CD8-positive, alpha-beta memory T cell (primary cell): ENCODE measurements at regions not wholly inside any gene's neighbourhood (a gene's known extent, or its start where the extent isn't known, plus 50 kb on each side); places are given as distances from the start of the nearest gene placed in this dataset.

Experiments
- CTCF ChIA-PET: fragments of 350-600 bp; sonication (Branson Sonifier 250); formaldehyde crosslinking; loops from one replicate; lab custom pipeline; 2021; ENCODE audit warnings: antibody characterized with exemption; lab: Charles Lee
- POLR2A ChIA-PET: fragments of 350-600 bp; sonication (Branson Sonifier 250); formaldehyde crosslinking; loops from one replicate; lab custom pipeline; 2021; ENCODE audit warnings: antibody characterized with exemption; lab: Charles Lee
- DNase-seq, 5 donors: peaks; one replicate each; pipeline versions ENCODE4 v3.0.0 to v3.0.0-alpha.2; 2020 to 2022; ENCODE audit warnings: mixed read lengths in 1 of 5
- H3K27ac ChIP-seq: one replicate; pipeline ENCODE4 v1.7.0; 2013; ENCODE audit warnings: low read depth, mild to moderate bottlenecking, low read length, moderate library complexity
- H3K27me3 ChIP-seq: 2 replicates; pipeline ENCODE4 v1.7.0; 2013; ENCODE audit warnings: low read length, mild to moderate bottlenecking; ENCODE audit not compliant: insufficient read depth, poor library complexity, severe bottlenecking
- H3K36me3 ChIP-seq: 2 replicates; pipeline ENCODE4 v1.7.0; 2013; ENCODE audit warnings: mild to moderate bottlenecking, low read length, moderate library complexity; ENCODE audit not compliant: insufficient read depth
- H3K4me1 ChIP-seq: 2 replicates; pipeline ENCODE4 v1.7.0; 2013; ENCODE audit warnings: mild to moderate bottlenecking, low read length, moderate library complexity; ENCODE audit not compliant: insufficient read depth
- H3K4me3 ChIP-seq: 2 replicates; pipeline ENCODE4 v1.7.0; 2013; ENCODE audit warnings: mild to moderate bottlenecking, low read length
- H3K9me3 ChIP-seq: 2 replicates; pipeline ENCODE4 v1.7.0; 2013; ENCODE audit warnings: mild to moderate bottlenecking, low read length
- H3K27ac Mint-ChIP-seq, 8 donors: one replicate each; pipeline ENCODE4 v1.8.0; 2020 to 2021; ENCODE audit warnings: mixed read lengths in 8 of 8, mild to moderate bottlenecking in 6 of 8, inconsistent platforms in 3 of 8, moderate library complexity in 3 of 8
- H3K27me3 Mint-ChIP-seq, 2 donors: one replicate each; pipeline ENCODE4 v1.8.0; 2020 to 2021; ENCODE audit warnings: mixed read lengths in 2 of 2, mild to moderate bottlenecking in 1 of 2, moderate library complexity in 1 of 2
- H3K36me3 Mint-ChIP-seq, 3 donors: one replicate each; pipeline ENCODE4 v1.8.0; 2020 to 2021; ENCODE audit warnings: mixed read lengths in 3 of 3, inconsistent platforms in 1 of 3, mild to moderate bottlenecking in 1 of 3
- H3K4me1 Mint-ChIP-seq, 3 donors: one replicate each; pipeline ENCODE4 v1.8.0; 2020 to 2021; ENCODE audit warnings: mixed read lengths in 3 of 3, inconsistent platforms in 1 of 3, mild to moderate bottlenecking in 1 of 3
- H3K4me3 Mint-ChIP-seq, 7 donors: one replicate each; pipeline ENCODE4 v1.8.0; 2020 to 2021; ENCODE audit warnings: mixed read lengths in 7 of 7, mild to moderate bottlenecking in 6 of 7, moderate library complexity in 4 of 7, inconsistent platforms in 2 of 7
- H3K9me3 Mint-ChIP-seq, 5 donors: one replicate each; pipeline ENCODE4 v1.8.0; 2020 to 2022; ENCODE audit warnings: mixed read lengths in 5 of 5, mild to moderate bottlenecking in 3 of 5, moderate library complexity in 2 of 5, inconsistent platforms in 1 of 5

GRCh38 chr6:15080895-15081294, 165.0 kb upstream of the JARID2 start:
- H3K36me3 Mint-ChIP-seq: no peaks in the 10 kb centered on the region
- H3K9me3 Mint-ChIP-seq: no peaks in the 10 kb centered on the region
- no peak overlapping the region for H3K4me3 Mint-ChIP-seq
- H3K4me1 ChIP-seq: peaks cover 3% of the 10 kb centered on the region
- H3K27ac Mint-ChIP-seq: no peak overlapping the region
- ChIA-PET POLR2A (no interaction called here), CTCF (no interaction called here)
- no peaks in the 10 kb centered on the region for H3K36me3 ChIP-seq
- no peaks in the 10 kb centered on the region for H3K9me3 ChIP-seq
- H3K27me3 ChIP-seq: no peaks in the 10 kb centered on the region
- no peaks in the 10 kb centered on the region for H3K4me1 Mint-ChIP-seq
- DNase-seq: no peak
- peak overlapping the region; percentile 5 for H3K27ac ChIP-seq
- no peak overlapping the region for H3K4me3 ChIP-seq
- peaks cover 6 to 13% of the 10 kb centered on the region in 2 donors for H3K27me3 Mint-ChIP-seq

GRCh38 chr6:15081447-15081846, 164.4 kb upstream of the JARID2 start:
- H3K4me3 Mint-ChIP-seq: no peak overlapping the region
- Histone ChIP-seq H3K9me3 (no peaks in the 10 kb centered on the region), H3K4me1 (peaks cover 3% of the 10 kb centered on the region), H3K36me3 (no peaks in the 10 kb centered on the region), H3K4me3 (no peak overlapping the region), H3K27me3 (no peaks in the 10 kb centered on the region), H3K27ac (peak overlapping the region; percentile 5)
- peaks cover 6 to 13% of the 10 kb centered on the region in 2 donors for H3K27me3 Mint-ChIP-seq
- POLR2A ChIA-PET: no interaction called here
- H3K4me1 Mint-ChIP-seq: no peaks in the 10 kb centered on the region
- H3K27ac Mint-ChIP-seq: peak overlapping the region in 1 of 8 donors; percentile 54
- H3K36me3 Mint-ChIP-seq: no peaks in the 10 kb centered on the region
- CTCF ChIA-PET: no interaction called here
- no peaks in the 10 kb centered on the region for H3K9me3 Mint-ChIP-seq
- DNase-seq: no peak

- Mint-ChIP-seq H3K4me1 (no peaks in the 10 kb centered on the region), H3K4me3 (no peak overlapping the region), H3K27ac (no peak overlapping the region), H3K36me3 (no peaks in the 10 kb centered on the region), H3K27me3 (peaks cover 0 to 9% of the 10 kb centered on the region in 2 donors), H3K9me3 (no peaks in the 10 kb centered on the region)
- Histone ChIP-seq H3K4me3 (no peak overlapping the region), H3K27ac (no peak overlapping the region), H3K4me1 (no peaks in the 10 kb centered on the region), H3K36me3 (no peaks in the 10 kb centered on the region), H3K27me3 (no peaks in the 10 kb centered on the region), H3K9me3 (no peaks in the 10 kb centered on the region)
- no peak for DNase-seq
- ChIA-PET CTCF (no interaction called here), POLR2A (no interaction called here)
These were observed 163.2 kb upstream of the JARID2 start for GRCh38 chr6:15082708-15083107.

- no peaks in the 10 kb centered on the region for H3K9me3 ChIP-seq
- H3K27me3 Mint-ChIP-seq: no peaks in the 10 kb centered on the region
These were observed 159.3 kb upstream of the JARID2 start for GRCh38 chr6:15086348-15087158.

GRCh38 chr6:15087186-15087589, 158.7 kb upstream of the JARID2 start:
- Mint-ChIP-seq H3K4me1 (no peaks in the 10 kb centered on the region), H3K27me3 (no peaks in the 10 kb centered on the region), H3K9me3 (no peaks in the 10 kb centered on the region), H3K4me3 (no peak overlapping the region), H3K27ac (no peak overlapping the region), H3K36me3 (no peaks in the 10 kb centered on the region)
- Histone ChIP-seq H3K27me3 (no peaks in the 10 kb centered on the region), H3K36me3 (no peaks in the 10 kb centered on the region), H3K9me3 (no peaks in the 10 kb centered on the region), H3K4me1 (no peaks in the 10 kb centered on the region), H3K4me3 (peak overlapping the region; percentile 10), H3K27ac (peak overlapping the region; percentile 88)
- POLR2A ChIA-PET: no interaction called here
- DNase-seq: no peak
- CTCF ChIA-PET: no interaction called here

More at GRCh38 chr6:15086348-15087158, 159.3 kb upstream of the JARID2 start:
- no peak overlapping the region for H3K4me3 Mint-ChIP-seq
- no peaks in the 10 kb centered on the region for H3K27me3 ChIP-seq
- ChIA-PET CTCF (no interaction called here), POLR2A (no interaction called here)
- DNase-seq: no peak
- no peaks in the 10 kb centered on the region for H3K36me3 Mint-ChIP-seq
- H3K27ac Mint-ChIP-seq: peak overlapping the region in 1 of 8 donors; percentile 58
- H3K27ac ChIP-seq: peak overlapping the region; percentile 88
- H3K4me1 Mint-ChIP-seq: no peaks in the 10 kb centered on the region
- no peaks in the 10 kb centered on the region for H3K36me3 ChIP-seq
- no peaks in the 10 kb centered on the region for H3K9me3 Mint-ChIP-seq
- H3K4me3 ChIP-seq: no peak overlapping the region
- no peaks in the 10 kb centered on the region for H3K4me1 ChIP-seq

- no peak overlapping the region for H3K4me3 Mint-ChIP-seq
- no peak for DNase-seq
- Histone ChIP-seq H3K27ac (peak overlapping the region; percentile 88), H3K36me3 (no peaks in the 10 kb centered on the region), H3K4me1 (no peaks in the 10 kb centered on the region), H3K9me3 (no peaks in the 10 kb centered on the region), H3K27me3 (no peaks in the 10 kb centered on the region), H3K4me3 (no peak overlapping the region)
- ChIA-PET POLR2A (no interaction called here), CTCF (no interaction called here)
- no peaks in the 10 kb centered on the region for H3K4me1 Mint-ChIP-seq
- no peaks in the 10 kb centered on the region for H3K9me3 Mint-ChIP-seq
- H3K27ac Mint-ChIP-seq: no peak overlapping the region
- H3K36me3 Mint-ChIP-seq: no peaks in the 10 kb centered on the region
- H3K27me3 Mint-ChIP-seq: peaks cover 0 to 7% of the 10 kb centered on the region in 2 donors
These were observed 156.8 kb upstream of the JARID2 start for GRCh38 chr6:15088904-15089568.

- H3K9me3 Mint-ChIP-seq: no peaks in the 10 kb centered on the region
- H3K27ac Mint-ChIP-seq: no peak overlapping the region
- Histone ChIP-seq H3K4me1 (no peaks in the 10 kb centered on the region), H3K4me3 (no peak overlapping the region), H3K27me3 (no peaks in the 10 kb centered on the region), H3K36me3 (no peaks in the 10 kb centered on the region), H3K9me3 (no peaks in the 10 kb centered on the region), H3K27ac (peak overlapping the region; percentile 88)
- H3K27me3 Mint-ChIP-seq: peaks cover 0 to 7% of the 10 kb centered on the region in 2 donors
- H3K4me1 Mint-ChIP-seq: no peaks in the 10 kb centered on the region
- H3K36me3 Mint-ChIP-seq: no peaks in the 10 kb centered on the region
- no peak overlapping the region for H3K4me3 Mint-ChIP-seq
- ChIA-PET CTCF (interaction anchor here (1.0 kb wide), 1 partner anchor 1154 kb away, joined by 3 read pairs; no protein-coding TSS in a partner anchor), POLR2A (no interaction called here)
- no peak for DNase-seq
These were observed 156.2 kb upstream of the JARID2 start for GRCh38 chr6:15089569-15090144.

GRCh38 chr6:15090145-15090579, 155.7 kb upstream of the JARID2 start:
- no peak for DNase-seq
- H3K4me1 Mint-ChIP-seq: no peaks in the 10 kb centered on the region
- POLR2A ChIA-PET: no interaction called here
- H3K4me3 Mint-ChIP-seq: no peak overlapping the region
- Histone ChIP-seq H3K27ac (peak overlapping the region; percentile 88), H3K4me3 (no peak overlapping the region), H3K27me3 (no peaks in the 10 kb centered on the region), H3K36me3 (no peaks in the 10 kb centered on the region), H3K9me3 (no peaks in the 10 kb centered on the region), H3K4me1 (no peaks in the 10 kb centered on the region)
- peaks cover 0 to 7% of the 10 kb centered on the region in 2 donors for H3K27me3 Mint-ChIP-seq
- H3K27ac Mint-ChIP-seq: no peak overlapping the region
- no peaks in the 10 kb centered on the region for H3K9me3 Mint-ChIP-seq
- no peaks in the 10 kb centered on the region for H3K36me3 Mint-ChIP-seq
- CTCF ChIA-PET: interaction anchor here (1.0 kb wide), 1 partner anchor 1153 kb away, joined by 3 read pairs; no protein-coding TSS in a partner anchor
